ENCODE measurements at regions not wholly inside any gene's neighbourhood (a gene's known extent, or its start where the extent isn't known, plus 50 kb on each side); places are given as distances from the start of the nearest gene placed in this dataset.
"Not testable (repeated sequence)": the region's sequence is repeated elsewhere in the genome, so short reads cannot be mapped to it uniquely, and the experiment has no call there.

- no peak for DNase-seq (ENCODE audit: low read depth, low spot score)
- no peak overlapping the region for H3K4me3 ChIP-seq (ENCODE audit: low read length)
These were observed 64.8 kb upstream of the TBC1D3K start for GRCh38 chr17:37859451-37859850.

GRCh38 chr17:37858391-37858790 lies 65.8 kb upstream of the TBC1D3K start:
- DNase-seq (ENCODE audit: low read depth, low spot score); H3K4me3 ChIP-seq (ENCODE audit: low read length): not testable (repeated sequence)

GRCh38 chr17:37856245-37856644 lies 68.0 kb upstream of the TBC1D3K start:
- no peak overlapping the region for H3K4me3 ChIP-seq (ENCODE audit: low read length)

GRCh38 chr17:37849617-37849972 lies 74.6 kb upstream of the TBC1D3K start:
- H3K4me3 ChIP-seq (ENCODE audit: low read length), result no peak overlapping the region
- no peak for DNase-seq (ENCODE audit: low read depth, low spot score)

More at GRCh38 chr17:37856245-37856644, 68.0 kb upstream of the TBC1D3K start:
- DNase-seq (ENCODE audit: low read depth, low spot score), result no peak

- peak; percentile 48 for DNase-seq (ENCODE audit: low read depth, low spot score)
- H3K4me3 ChIP-seq (ENCODE audit: low read length), result no peak overlapping the region
These were observed 75.3 kb upstream of the TBC1D3K start for GRCh38 chr17:37848690-37849616.

- H3K4me3 ChIP-seq (ENCODE audit: low read length), result no peak overlapping the region
- no peak for DNase-seq (ENCODE audit: low read depth, low spot score)
These were observed 76.3 kb upstream of the TBC1D3K start for GRCh38 chr17:37847811-37848331.

- DNase-seq (ENCODE audit: low read depth, low spot score), result no peak
- H3K4me3 ChIP-seq (ENCODE audit: low read length), result no peak overlapping the region
These were observed 77.1 kb upstream of the TBC1D3K start for GRCh38 chr17:37847102-37847501.

- no peak for DNase-seq (ENCODE audit: low read depth, low spot score)
These were observed 79.3 kb upstream of the TBC1D3K start for GRCh38 chr17:37844977-37845293.

GRCh38 chr17:37844158-37844976 lies 79.8 kb upstream of the TBC1D3K start:
- no peak for DNase-seq (ENCODE audit: low read depth, low spot score)
- H3K4me3 ChIP-seq (ENCODE audit: low read length), result no peak overlapping the region

More at GRCh38 chr17:37844977-37845293, 79.3 kb upstream of the TBC1D3K start:
- no peak overlapping the region for H3K4me3 ChIP-seq (ENCODE audit: low read length)

GRCh38 chr17:37842401-37842800 lies 81.8 kb upstream of the TBC1D3K start:
- no peak overlapping the region for H3K4me3 ChIP-seq (ENCODE audit: low read length)
- DNase-seq (ENCODE audit: low read depth, low spot score), result no peak

- H3K4me3 ChIP-seq (ENCODE audit: low read length), result no peak overlapping the region
These were observed 83.0 kb upstream of the TBC1D3K start for GRCh38 chr17:37841232-37841631.

GRCh38 chr17:37840576-37840975 lies 83.6 kb upstream of the TBC1D3K start:
- DNase-seq (ENCODE audit: low read depth, low spot score), result no peak
- H3K4me3 ChIP-seq (ENCODE audit: low read length), result no peak overlapping the region

More at GRCh38 chr17:37841232-37841631, 83.0 kb upstream of the TBC1D3K start:
- no peak for DNase-seq (ENCODE audit: low read depth, low spot score)

- DNase-seq (ENCODE audit: low read depth, low spot score), result no peak
- no peak overlapping the region for H3K4me3 ChIP-seq (ENCODE audit: low read length)
These were observed 84.8 kb upstream of the TBC1D3K start for GRCh38 chr17:37839196-37839978.

GRCh38 chr17:37838276-37838675 lies 85.9 kb upstream of the TBC1D3K start:
- DNase-seq (ENCODE audit: low read depth, low spot score), result no peak
- H3K4me3 ChIP-seq (ENCODE audit: low read length), result no peak overlapping the region

- no peak overlapping the region for H3K4me3 ChIP-seq (ENCODE audit: low read length)
- DNase-seq (ENCODE audit: low read depth, low spot score), result no peak
These were observed 87.6 kb upstream of the TBC1D3K start for GRCh38 chr17:37836593-37836992.

- no peak overlapping the region for H3K4me3 ChIP-seq (ENCODE audit: low read length)
- DNase-seq (ENCODE audit: low read depth, low spot score), result no peak
These were observed 89.3 kb upstream of the HNF1B start for GRCh38 chr17:37834168-37834567.

- DNase-seq (ENCODE audit: low read depth, low spot score), result no peak
These were observed 88.5 kb upstream of the HNF1B start for GRCh38 chr17:37833237-37833859.

GRCh38 chr17:37831986-37832385 lies 87.1 kb upstream of the HNF1B start:
- DNase-seq (ENCODE audit: low read depth, low spot score), result no peak
- H3K4me3 ChIP-seq (ENCODE audit: low read length), result no peak overlapping the region

More at GRCh38 chr17:37833237-37833859, 88.5 kb upstream of the HNF1B start:
- H3K4me3 ChIP-seq (ENCODE audit: low read length), result no peak overlapping the region

- DNase-seq (ENCODE audit: low read depth, low spot score), result no peak
These were observed 86.6 kb upstream of the HNF1B start for GRCh38 chr17:37831492-37831891.

More at GRCh38 chr17:37831492-37831891, 86.6 kb upstream of the HNF1B start:
- H3K4me3 ChIP-seq (ENCODE audit: low read length), result no peak overlapping the region
